AG04449 (cell line): ENCODE measurements at regions not wholly inside any gene's neighbourhood (a gene's known extent, or its start where the extent isn't known, plus 50 kb on each side); places are given as distances from the start of the nearest gene placed in this dataset.

Source experiments
- CTCF ChIA-PET: fragments of 350-600 bp; formaldehyde crosslinking; extraction: SDS; loops from one replicate; lab custom pipeline; 2021; ENCODE audit warnings: antibody characterized with exemption; lab: Yijun Ruan, JAX
- POLR2A ChIA-PET: fragments of 400-600, 350-600 bp; formaldehyde crosslinking; extraction: SDS; loops from one replicate; lab custom pipeline; 2020; ENCODE audit warnings: antibody characterized with exemption, inconsistent platforms; lab: Yijun Ruan, JAX
- DNase-seq: peaks from one replicate; pipeline ENCODE4 v3.0.0-alpha.2; 2010; ENCODE audit warnings: low read depth, low spot score
- H3K4me3 ChIP-seq: 2 replicates; pipeline ENCODE4 v1.5.1; 2011; ENCODE audit warnings: low read depth, mild to moderate bottlenecking, control low read depth, low read length
- TF ChIP-seq, protein P1 (sequence below): IDR thresholded peaks from one replicate; pipeline ENCODE4 v1.5.1; 2011; ENCODE audit warnings: mild to moderate bottlenecking, moderate library complexity, low read length, control low read depth, inconsistent platforms; ENCODE audit not compliant: insufficient read depth; ENCODE audit errors: missing control alignments

DNA sequence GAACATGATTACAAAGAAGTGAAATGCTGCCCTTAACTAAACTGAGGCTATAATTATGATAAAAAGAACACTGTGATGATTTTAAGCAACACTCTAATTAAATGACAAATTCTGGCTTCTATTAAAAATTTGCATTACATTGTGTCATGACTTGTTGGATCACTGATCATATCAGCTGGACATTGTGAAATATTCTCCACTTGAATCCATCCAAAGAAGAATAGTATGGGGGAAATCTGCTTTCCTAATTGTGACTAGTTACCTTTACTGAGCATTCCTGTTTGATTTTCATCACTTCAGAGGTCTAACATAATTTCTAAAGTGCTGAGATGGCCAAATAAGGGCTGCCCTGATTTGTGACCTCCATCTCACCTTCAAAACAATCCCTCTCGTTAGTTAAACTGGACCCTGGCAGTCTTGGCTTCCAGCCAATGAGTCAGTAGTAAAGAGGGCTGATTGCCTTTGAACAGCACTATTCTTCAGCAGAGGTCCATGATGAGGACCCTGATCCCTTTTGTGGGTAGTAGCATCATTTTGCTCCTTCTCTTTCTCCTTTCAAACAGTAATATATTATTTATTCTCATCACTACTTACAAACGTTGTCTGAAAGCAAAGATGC, 53.5 kb upstream of the LEKR1 start:
- CTCF ChIA-PET, result no interaction called here
- no peak for DNase-seq

DNA sequence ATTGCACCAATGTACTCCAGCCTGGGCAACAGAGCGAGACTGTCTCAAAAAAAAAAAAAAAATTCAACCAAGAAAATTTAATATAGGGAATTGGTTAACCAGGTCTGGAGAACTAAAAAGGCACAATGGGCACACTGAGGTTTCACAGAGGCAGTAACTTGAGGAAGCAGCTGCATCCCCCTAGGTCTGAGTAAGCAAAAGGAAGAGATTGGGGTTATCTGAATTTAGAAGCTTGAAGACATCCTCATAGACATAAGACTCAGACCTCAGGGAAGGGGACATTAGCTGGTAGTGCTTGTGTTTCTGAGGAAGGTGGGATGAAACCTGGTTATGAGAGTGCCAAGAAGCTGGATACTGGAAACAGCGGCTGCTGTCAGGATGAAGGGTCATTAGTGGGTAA, 50.1 kb upstream of the LEKR1 start:
- TF ChIP-seq, protein P1, sequence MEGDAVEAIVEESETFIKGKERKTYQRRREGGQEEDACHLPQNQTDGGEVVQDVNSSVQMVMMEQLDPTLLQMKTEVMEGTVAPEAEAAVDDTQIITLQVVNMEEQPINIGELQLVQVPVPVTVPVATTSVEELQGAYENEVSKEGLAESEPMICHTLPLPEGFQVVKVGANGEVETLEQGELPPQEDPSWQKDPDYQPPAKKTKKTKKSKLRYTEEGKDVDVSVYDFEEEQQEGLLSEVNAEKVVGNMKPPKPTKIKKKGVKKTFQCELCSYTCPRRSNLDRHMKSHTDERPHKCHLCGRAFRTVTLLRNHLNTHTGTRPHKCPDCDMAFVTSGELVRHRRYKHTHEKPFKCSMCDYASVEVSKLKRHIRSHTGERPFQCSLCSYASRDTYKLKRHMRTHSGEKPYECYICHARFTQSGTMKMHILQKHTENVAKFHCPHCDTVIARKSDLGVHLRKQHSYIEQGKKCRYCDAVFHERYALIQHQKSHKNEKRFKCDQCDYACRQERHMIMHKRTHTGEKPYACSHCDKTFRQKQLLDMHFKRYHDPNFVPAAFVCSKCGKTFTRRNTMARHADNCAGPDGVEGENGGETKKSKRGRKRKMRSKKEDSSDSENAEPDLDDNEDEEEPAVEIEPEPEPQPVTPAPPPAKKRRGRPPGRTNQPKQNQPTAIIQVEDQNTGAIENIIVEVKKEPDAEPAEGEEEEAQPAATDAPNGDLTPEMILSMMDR, result no peak
- no peak for DNase-seq
- POLR2A ChIA-PET, result interaction anchor here (0.6 to 1.1 kb wide), 2 partner anchors 12 to 27 kb away, joined by 3 to 4 read pairs; no protein-coding TSS in a partner anchor
- CTCF ChIA-PET, result interaction anchor here (1.1 kb wide), 1 partner anchor 241 kb away, joined by 4 read pairs; no protein-coding TSS in a partner anchor
- H3K4me3 ChIP-seq, result no peak overlapping the region

More for the DNA sequence above, 53.5 kb upstream of the LEKR1 start:
- H3K4me3 ChIP-seq, result no peak overlapping the region
- POLR2A ChIA-PET, result no interaction called here
- TF ChIP-seq, protein P1, result no peak
